Right atrium auricular region (tissue), 2 donors: ENCODE measurements at regions not wholly inside any gene's neighbourhood (a gene's known extent, or its start where the extent isn't known, plus 50 kb on each side); places are given as distances from the start of the nearest gene placed in this dataset.

Experiments used
- DNase-seq: peaks from one replicate; pipeline ENCODE4 v3.0.0-alpha.2; 2019; ENCODE audit warnings: low spot score
- H3K27ac ChIP-seq, 2 donors: fragments of 200-600 bp; sonication (generic); 1 replicate in 1 of 2; 2 replicates in 1 of 2; pipeline ENCODE4 v1.5.1; 2016 to 2019
- H3K27me3 ChIP-seq, 2 donors: fragments of 200-600 bp; sonication (generic); one replicate each; pipeline versions ENCODE4 v1.5.1 to v1.6.0; 2017 to 2019
- H3K36me3 ChIP-seq: fragments of 200-600 bp; sonication (generic); one replicate; pipeline ENCODE4 v1.5.1; 2016
- H3K4me1 ChIP-seq, 2 donors: fragments of 200-600 bp; sonication (generic); one replicate each; pipeline versions ENCODE4 v1.5.1 to v1.6.0; 2017 to 2019
- H3K4me3 ChIP-seq, 2 donors: fragments of 200-600 bp; sonication (generic); 1 replicate in 1 of 2; 2 replicates in 1 of 2; pipeline ENCODE4 v1.5.1; 2017 to 2019; ENCODE audit warnings: mild to moderate bottlenecking in 1 of 2, moderate library complexity in 1 of 2
- H3K9me3 ChIP-seq, 2 donors: fragments of 200-600 bp; sonication (generic); one replicate each; pipeline ENCODE4 v1.5.1; 2019
- TF ChIP-seq, protein P1 (sequence below), 2 donors: fragments of 200-600 bp; sonication (generic); IDR thresholded peaks; one replicate each; pipeline ENCODE4 v1.5.1; 2019; ENCODE audit warnings: antibody characterized with exemption in 2 of 2

DNA sequence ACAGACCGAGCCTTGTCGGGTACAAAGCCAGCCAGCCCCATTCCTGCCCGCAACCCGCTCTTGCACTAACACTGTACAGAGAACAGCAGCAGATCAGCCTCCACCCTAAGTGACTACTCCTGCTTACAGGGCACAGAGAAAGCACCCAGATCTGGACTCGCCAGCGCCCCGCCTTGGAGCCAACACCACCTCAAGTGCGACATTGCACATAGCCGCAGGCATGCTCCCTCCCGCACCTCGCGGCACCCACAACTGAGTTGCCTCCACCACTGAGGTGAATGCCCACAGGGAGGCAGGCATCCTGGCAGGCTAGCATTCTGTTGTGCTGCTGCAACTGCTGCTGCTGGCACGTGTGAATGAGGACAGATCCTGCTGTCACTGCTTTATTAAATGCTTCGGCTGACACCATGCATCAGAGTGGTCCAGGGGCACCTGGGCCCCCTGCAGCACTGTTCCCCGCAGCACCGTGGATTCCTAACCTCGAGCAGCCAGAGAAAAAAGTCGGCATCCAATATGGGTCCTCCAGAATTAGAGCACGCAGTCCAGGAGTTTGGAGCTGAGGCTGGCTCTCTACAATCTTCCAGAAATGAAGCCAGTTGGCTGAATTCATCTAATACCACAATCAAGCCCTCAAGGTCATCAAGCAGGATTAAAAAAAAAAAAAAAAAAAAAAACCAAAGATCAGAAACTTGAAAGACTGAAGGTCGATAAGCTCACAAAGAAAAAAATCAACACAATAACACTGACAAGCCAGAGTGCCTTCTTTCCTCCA lies 352.9 kb downstream of the GASK1B start:
- Histone ChIP-seq H3K36me3 (no peaks in the 10 kb centered on the region), H3K27me3 (no peaks in the 10 kb centered on the region), H3K9me3 (no peaks in the 10 kb centered on the region), H3K27ac (no peak overlapping the region), H3K4me3 (no peak overlapping the region), H3K4me1 (no peaks in the 10 kb centered on the region)
- DNase-seq: no peak
- TF ChIP-seq, protein P1, sequence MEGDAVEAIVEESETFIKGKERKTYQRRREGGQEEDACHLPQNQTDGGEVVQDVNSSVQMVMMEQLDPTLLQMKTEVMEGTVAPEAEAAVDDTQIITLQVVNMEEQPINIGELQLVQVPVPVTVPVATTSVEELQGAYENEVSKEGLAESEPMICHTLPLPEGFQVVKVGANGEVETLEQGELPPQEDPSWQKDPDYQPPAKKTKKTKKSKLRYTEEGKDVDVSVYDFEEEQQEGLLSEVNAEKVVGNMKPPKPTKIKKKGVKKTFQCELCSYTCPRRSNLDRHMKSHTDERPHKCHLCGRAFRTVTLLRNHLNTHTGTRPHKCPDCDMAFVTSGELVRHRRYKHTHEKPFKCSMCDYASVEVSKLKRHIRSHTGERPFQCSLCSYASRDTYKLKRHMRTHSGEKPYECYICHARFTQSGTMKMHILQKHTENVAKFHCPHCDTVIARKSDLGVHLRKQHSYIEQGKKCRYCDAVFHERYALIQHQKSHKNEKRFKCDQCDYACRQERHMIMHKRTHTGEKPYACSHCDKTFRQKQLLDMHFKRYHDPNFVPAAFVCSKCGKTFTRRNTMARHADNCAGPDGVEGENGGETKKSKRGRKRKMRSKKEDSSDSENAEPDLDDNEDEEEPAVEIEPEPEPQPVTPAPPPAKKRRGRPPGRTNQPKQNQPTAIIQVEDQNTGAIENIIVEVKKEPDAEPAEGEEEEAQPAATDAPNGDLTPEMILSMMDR (IDR thresholded peaks at IDR 0.05): no peak

DNA sequence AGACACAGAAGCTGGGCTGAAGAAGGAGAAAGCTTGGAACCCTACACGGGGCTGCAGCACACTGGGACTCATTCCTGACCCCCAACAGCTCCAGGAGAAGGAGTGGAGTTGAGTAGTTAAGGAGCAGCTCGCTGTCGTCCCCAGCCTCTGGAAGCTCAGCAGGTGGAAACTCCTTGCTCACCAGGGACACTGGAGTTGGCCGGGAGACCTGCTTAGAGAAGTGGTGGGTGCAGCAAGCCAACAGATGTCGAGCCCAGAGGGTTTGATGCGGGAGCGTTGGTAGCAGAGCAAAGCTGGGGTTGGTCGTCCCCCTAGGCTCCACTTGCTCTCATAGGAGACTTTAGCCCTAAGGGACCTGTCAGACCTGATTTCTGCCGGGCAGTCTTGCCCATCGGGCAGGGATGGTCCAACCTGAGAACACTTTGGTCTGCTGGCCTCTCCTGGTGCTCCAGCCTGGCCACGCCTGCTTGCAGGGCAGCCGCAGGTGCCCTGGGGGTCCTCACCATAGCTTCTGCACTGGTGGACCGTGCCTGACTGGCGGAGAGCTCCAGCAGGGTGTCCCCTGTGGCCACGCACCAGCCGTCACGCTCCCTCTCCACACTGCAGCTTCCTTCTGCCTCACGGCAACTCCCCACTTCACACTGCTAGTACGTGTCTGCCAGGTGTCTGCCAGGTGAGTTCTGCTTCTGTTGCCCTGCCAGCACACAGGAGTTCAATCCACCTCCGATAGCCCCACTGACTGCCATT lies 353.7 kb downstream of the GASK1B start:
- no peak for DNase-seq
- Histone ChIP-seq H3K27me3 (no peaks in the 10 kb centered on the region), H3K36me3 (no peaks in the 10 kb centered on the region), H3K4me3 (no peak overlapping the region), H3K9me3 (no peaks in the 10 kb centered on the region), H3K4me1 (no peaks in the 10 kb centered on the region), H3K27ac (no peak overlapping the region)
- TF ChIP-seq, protein P1 (IDR thresholded peaks at IDR 0.05): no peak

DNA sequence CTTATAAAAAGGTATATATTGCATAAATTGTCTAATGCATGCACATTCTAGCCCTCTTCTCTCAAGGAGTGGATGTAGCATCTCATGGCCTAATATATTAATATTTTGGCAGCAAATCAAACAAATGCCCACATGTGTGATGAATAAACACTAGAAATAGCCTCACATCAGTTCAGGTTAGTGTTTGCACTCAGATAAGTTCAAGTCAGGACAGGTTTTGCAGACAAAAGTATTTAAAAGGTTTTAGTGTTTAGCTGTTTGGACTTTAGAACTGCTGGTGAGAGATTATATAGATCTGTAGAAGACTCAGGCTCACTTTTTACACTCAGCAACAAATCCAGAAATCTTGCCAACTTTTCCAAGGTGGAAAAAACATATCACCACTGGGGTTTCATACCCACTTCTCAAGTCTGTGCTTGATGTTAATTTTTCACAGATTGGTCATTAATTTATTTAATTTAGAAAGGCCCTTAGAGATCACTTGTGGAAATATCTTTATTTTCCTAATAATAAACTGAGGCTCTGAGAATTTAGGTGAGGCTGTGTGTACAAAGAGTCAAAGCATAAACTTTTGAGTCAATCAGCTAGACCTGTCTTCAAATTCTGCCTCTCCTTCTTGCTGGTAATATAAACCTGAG lies 362.6 kb downstream of the GASK1B start:
- H3K4me3 ChIP-seq: no peak overlapping the region
- H3K36me3 ChIP-seq: no peaks in the 10 kb centered on the region
- H3K9me3 ChIP-seq: no peaks in the 10 kb centered on the region
- no peak for DNase-seq
- TF ChIP-seq, protein P1 (IDR thresholded peaks at IDR 0.05): no peak
- no peaks in the 10 kb centered on the region for H3K4me1 ChIP-seq
- H3K27ac ChIP-seq: no peak overlapping the region
- H3K27me3 ChIP-seq: no peaks in the 10 kb centered on the region

DNA sequence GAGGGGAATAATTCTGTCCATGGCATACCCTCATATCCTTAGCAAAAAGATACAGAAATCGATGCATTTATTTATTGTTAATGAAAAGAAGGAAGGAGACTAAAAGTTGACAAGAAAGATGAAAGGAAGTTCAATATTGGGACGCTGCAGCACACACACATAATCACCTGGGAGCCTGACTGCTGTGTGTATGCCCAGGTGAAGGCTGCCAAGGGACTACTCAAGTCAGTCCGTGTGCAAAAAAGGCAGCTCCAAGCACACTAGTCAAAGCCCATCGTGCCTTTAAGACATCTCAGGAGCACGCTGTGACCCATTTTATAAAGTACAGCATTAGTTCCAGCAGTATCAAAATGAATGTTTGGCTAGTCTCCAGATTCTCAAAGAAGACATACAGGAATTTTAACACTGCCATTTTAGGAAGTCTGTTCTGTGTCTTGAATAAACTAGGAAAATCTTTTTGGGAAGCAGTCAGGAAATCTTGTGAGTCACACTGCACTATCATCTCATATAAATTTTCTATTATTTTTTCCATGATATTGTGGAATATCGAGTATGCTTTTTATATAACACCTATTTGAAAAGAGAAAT lies 363.9 kb downstream of the GASK1B start:
- no peaks in the 10 kb centered on the region for H3K9me3 ChIP-seq
- H3K27me3 ChIP-seq: no peaks in the 10 kb centered on the region
- H3K4me3 ChIP-seq: no peak overlapping the region
- H3K36me3 ChIP-seq: no peaks in the 10 kb centered on the region
- TF ChIP-seq, protein P1 (IDR thresholded peaks at IDR 0.05): no peak
- H3K27ac ChIP-seq: no peak overlapping the region
- H3K4me1 ChIP-seq: no peaks in the 10 kb centered on the region
- DNase-seq: no peak

DNA sequence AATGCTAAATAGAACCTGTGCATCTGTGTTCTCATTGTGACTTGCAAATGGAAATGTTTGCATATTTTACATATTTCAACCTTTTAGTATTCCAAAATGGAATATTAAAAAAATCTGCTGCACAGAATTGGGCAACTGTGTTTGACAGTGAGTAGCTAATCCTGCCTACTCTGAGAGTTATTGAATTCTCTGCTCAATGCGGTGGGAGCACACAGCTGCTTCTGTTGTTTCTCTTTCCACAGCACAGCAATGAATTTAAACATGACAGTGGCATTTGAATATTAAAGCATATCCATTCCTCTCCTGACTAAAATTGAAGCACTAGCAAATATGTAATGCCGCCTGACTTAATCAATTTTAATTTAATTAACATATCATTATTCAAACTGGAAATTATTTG lies 366.6 kb downstream of the GASK1B start:
- TF ChIP-seq, protein P1 (IDR thresholded peaks at IDR 0.05): no peak

More for the DNA sequence above, 366.6 kb downstream of the GASK1B start:
- no peak for DNase-seq
- Histone ChIP-seq H3K27ac (no peak overlapping the region), H3K27me3 (no peaks in the 10 kb centered on the region), H3K36me3 (no peaks in the 10 kb centered on the region), H3K4me3 (no peak overlapping the region), H3K4me1 (no peaks in the 10 kb centered on the region), H3K9me3 (peaks cover 0 to 14% of the 10 kb centered on the region in 2 donors)
